Rectal smooth muscle tissue (tissue), 1 donor: ENCODE measurements at regions not wholly inside any gene's neighbourhood (a gene's known extent, or its start where the extent isn't known, plus 50 kb on each side); places are given as distances from the start of the nearest gene placed in this dataset.

Source experiments
- H3K27ac ChIP-seq: one replicate; pipeline ENCODE4 v1.7.0; 2013; ENCODE audit warnings: low read depth, low read length, inconsistent platforms
- H3K27me3 ChIP-seq: one replicate; pipeline ENCODE4 v1.7.0; 2013; ENCODE audit warnings: low read length; ENCODE audit not compliant: control insufficient read depth, insufficient read depth
- H3K36me3 ChIP-seq: one replicate; pipeline ENCODE4 v1.7.0; 2013; ENCODE audit warnings: low read length; ENCODE audit not compliant: control insufficient read depth, insufficient read depth
- H3K4me1 ChIP-seq: one replicate; pipeline ENCODE4 v1.7.0; 2013; ENCODE audit warnings: low read length; ENCODE audit not compliant: control insufficient read depth, insufficient read depth
- H3K4me3 ChIP-seq: one replicate; pipeline ENCODE4 v1.7.0; 2013; ENCODE audit warnings: low read length
- H3K9ac ChIP-seq: one replicate; pipeline ENCODE4 v1.7.0; 2013; ENCODE audit warnings: low read length

GRCh38 chr21:16838331-16838730 is 674.5 kb upstream of the CXADR start:
- H3K9ac ChIP-seq: no peak overlapping the region
- H3K4me1 ChIP-seq: peaks cover 3% of the 10 kb centered on the region
- H3K36me3 ChIP-seq: no peaks in the 10 kb centered on the region
- no peak overlapping the region for H3K4me3 ChIP-seq
- H3K27ac ChIP-seq: no peak overlapping the region
- H3K27me3 ChIP-seq: no peaks in the 10 kb centered on the region

GRCh38 chr21:16840538-16840937 is 672.3 kb upstream of the CXADR start:
- Histone ChIP-seq H3K27me3 (no peaks in the 10 kb centered on the region), H3K4me1 (peaks cover 3% of the 10 kb centered on the region), H3K36me3 (no peaks in the 10 kb centered on the region), H3K27ac (no peak overlapping the region), H3K9ac (no peak overlapping the region), H3K4me3 (no peak overlapping the region)

DNA sequence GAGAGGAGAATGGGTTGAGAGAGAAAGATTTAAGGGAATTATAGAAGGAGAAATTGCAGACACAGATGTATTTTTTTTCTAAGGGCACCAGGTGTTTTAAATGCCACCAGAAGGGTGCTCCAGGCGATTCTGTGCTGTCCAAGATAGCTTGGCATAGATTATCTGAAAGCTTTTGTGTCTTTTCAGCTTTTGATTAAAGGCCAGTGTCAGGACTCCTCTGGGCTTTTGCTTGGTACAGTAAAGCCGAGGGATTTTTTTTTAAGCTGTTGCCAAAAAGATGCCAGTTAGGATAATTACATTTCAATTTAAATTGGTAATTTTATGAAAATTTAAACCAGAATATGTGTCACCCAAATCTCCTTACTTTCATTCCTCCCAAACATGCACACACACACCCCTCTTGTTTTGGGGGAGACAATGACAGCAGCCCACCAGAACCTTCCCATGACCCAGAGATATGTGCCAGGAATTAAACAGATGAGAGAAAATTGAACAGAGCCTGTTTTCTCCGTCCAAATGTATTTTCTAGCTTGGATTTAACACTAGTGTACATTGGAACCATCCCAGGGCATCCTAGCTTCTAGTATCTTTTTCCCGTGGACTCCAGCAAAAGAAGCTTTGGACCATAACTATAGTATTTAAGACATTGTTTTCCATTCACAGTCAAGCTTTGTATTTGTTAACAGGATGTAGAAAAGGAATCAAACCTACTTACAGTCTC is 670.7 kb upstream of the CXADR start:
- Histone ChIP-seq H3K27me3 (no peaks in the 10 kb centered on the region), H3K4me1 (peaks cover 3% of the 10 kb centered on the region), H3K4me3 (no peak overlapping the region), H3K36me3 (no peaks in the 10 kb centered on the region), H3K9ac (no peak overlapping the region), H3K27ac (no peak overlapping the region)

GRCh38 chr21:16842696-16843035 is 670.2 kb upstream of the CXADR start:
- Histone ChIP-seq H3K27me3 (no peaks in the 10 kb centered on the region), H3K4me3 (no peak overlapping the region), H3K27ac (no peak overlapping the region), H3K36me3 (no peaks in the 10 kb centered on the region), H3K4me1 (peaks cover 3% of the 10 kb centered on the region), H3K9ac (no peak overlapping the region)

GRCh38 chr21:16847211-16847610 is 665.6 kb upstream of the CXADR start:
- H3K27me3 ChIP-seq: no peaks in the 10 kb centered on the region
- H3K4me3 ChIP-seq: no peak overlapping the region
- no peak overlapping the region for H3K9ac ChIP-seq
- no peaks in the 10 kb centered on the region for H3K36me3 ChIP-seq
- H3K27ac ChIP-seq: no peak overlapping the region
- H3K4me1 ChIP-seq: no peaks in the 10 kb centered on the region

GRCh38 chr21:16851054-16851453 is 661.8 kb upstream of the CXADR start:
- Histone ChIP-seq H3K4me3 (no peak overlapping the region), H3K9ac (no peak overlapping the region), H3K36me3 (no peaks in the 10 kb centered on the region), H3K27ac (no peak overlapping the region), H3K27me3 (no peaks in the 10 kb centered on the region), H3K4me1 (no peaks in the 10 kb centered on the region)

- Histone ChIP-seq H3K27ac (no peak overlapping the region), H3K4me1 (no peaks in the 10 kb centered on the region), H3K27me3 (no peaks in the 10 kb centered on the region), H3K9ac (no peak overlapping the region), H3K36me3 (no peaks in the 10 kb centered on the region), H3K4me3 (no peak overlapping the region)
Measured at GRCh38 chr21:16855164-16855667, 657.6 kb upstream of the CXADR start.

GRCh38 chr21:16863362-16863905 is 649.4 kb upstream of the CXADR start:
- Histone ChIP-seq H3K36me3 (no peaks in the 10 kb centered on the region), H3K4me3 (no peak overlapping the region), H3K27ac (no peak overlapping the region), H3K9ac (no peak overlapping the region), H3K27me3 (no peaks in the 10 kb centered on the region), H3K4me1 (no peaks in the 10 kb centered on the region)

DNA sequence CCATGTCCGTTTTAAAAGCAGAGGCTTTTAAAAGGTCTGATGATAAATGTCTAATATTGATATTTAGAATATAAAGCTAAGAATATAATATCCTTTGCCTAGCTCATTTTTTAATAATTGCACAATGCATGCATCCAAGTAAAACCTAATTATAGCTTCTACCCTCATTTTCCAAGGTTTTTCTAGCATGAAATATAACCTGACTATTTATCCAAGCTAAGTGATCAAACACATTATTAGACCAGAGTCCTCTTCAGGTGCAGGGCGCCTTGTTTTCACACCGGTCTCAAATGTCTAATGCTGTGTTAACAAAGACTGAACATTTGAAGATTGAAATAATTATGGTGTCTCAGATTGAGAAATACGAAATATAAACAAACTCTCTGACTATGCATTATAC is 648.9 kb upstream of the CXADR start:
- Histone ChIP-seq H3K9ac (no peak overlapping the region), H3K4me1 (no peaks in the 10 kb centered on the region), H3K27me3 (no peaks in the 10 kb centered on the region), H3K36me3 (no peaks in the 10 kb centered on the region), H3K4me3 (no peak overlapping the region), H3K27ac (no peak overlapping the region)

- H3K27ac ChIP-seq: no peak overlapping the region
- H3K4me1 ChIP-seq: no peaks in the 10 kb centered on the region
- no peak overlapping the region for H3K4me3 ChIP-seq
- H3K36me3 ChIP-seq: no peaks in the 10 kb centered on the region
- H3K27me3 ChIP-seq: no peaks in the 10 kb centered on the region
- H3K9ac ChIP-seq: no peak overlapping the region
Measured at GRCh38 chr21:16865632-16866031, 647.2 kb upstream of the CXADR start.

DNA sequence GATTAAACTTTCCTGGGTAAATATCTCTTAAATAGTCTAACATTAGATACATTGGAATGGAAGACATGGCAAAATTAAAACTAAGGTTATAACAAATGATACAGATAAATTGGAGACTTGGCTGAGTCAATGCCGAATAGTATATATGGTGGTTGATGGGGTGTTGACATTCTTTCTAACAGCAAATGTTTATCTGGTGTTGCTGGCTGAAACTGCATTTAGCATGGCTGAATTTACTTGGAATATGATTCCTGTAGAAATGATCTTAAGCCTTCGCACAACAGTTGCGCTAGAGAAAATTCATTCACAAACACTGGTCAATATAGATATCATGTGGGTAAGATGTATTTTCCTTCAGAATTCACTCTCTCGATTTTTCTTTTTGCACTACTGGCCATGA is 646.0 kb upstream of the CXADR start:
- no peak overlapping the region for H3K4me3 ChIP-seq
- H3K36me3 ChIP-seq: no peaks in the 10 kb centered on the region
- no peak overlapping the region for H3K9ac ChIP-seq
- no peaks in the 10 kb centered on the region for H3K27me3 ChIP-seq
- no peaks in the 10 kb centered on the region for H3K4me1 ChIP-seq
- no peak overlapping the region for H3K27ac ChIP-seq

DNA sequence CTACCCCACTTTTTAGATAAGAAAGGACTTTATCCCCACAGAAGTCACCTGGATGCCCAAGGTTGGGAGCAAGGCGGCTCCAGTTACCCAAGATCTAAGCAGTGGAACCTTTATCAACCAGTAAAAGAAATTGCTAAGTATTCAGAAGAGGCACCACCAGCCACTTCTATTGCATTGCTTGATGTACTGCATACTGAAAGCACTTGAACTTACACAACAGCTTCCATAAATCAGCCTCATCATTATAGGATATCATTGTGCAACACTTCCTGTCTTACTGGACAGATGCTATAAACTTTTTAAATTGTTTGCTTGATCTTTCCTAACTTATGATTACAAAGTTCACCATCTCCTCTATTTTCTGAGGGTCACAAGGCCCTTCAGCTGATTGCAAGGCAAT is 642.7 kb upstream of the CXADR start:
- H3K36me3 ChIP-seq: no peaks in the 10 kb centered on the region
- no peak overlapping the region for H3K9ac ChIP-seq
- H3K27ac ChIP-seq: no peak overlapping the region
- no peak overlapping the region for H3K4me3 ChIP-seq
- no peaks in the 10 kb centered on the region for H3K27me3 ChIP-seq
- no peaks in the 10 kb centered on the region for H3K4me1 ChIP-seq

GRCh38 chr21:16872616-16873015 is 640.2 kb upstream of the CXADR start:
- no peak overlapping the region for H3K9ac ChIP-seq
- H3K27ac ChIP-seq: no peak overlapping the region
- no peaks in the 10 kb centered on the region for H3K27me3 ChIP-seq
- no peaks in the 10 kb centered on the region for H3K36me3 ChIP-seq
- no peaks in the 10 kb centered on the region for H3K4me1 ChIP-seq
- H3K4me3 ChIP-seq: no peak overlapping the region
